ENCODE measurements at regions not wholly inside any gene's neighbourhood (a gene's known extent, or its start where the extent isn't known, plus 50 kb on each side); places are given as distances from the start of the nearest gene placed in this dataset.
"Not testable (repeated sequence)": the region's sequence is repeated elsewhere in the genome, so short reads cannot be mapped to it uniquely, and the experiment has no call there.

GRCh38 chr5:125222597-125223240, 476.3 kb upstream of the ZNF608 start:
- DNase-seq, result no peak

GRCh38 chr5:125225424-125225823, 479.0 kb upstream of the ZNF608 start:
- DNase-seq, result no peak

- DNase-seq, result no peak
Measured at GRCh38 chr5:125226825-125227224, 480.4 kb upstream of the ZNF608 start.

DNA sequence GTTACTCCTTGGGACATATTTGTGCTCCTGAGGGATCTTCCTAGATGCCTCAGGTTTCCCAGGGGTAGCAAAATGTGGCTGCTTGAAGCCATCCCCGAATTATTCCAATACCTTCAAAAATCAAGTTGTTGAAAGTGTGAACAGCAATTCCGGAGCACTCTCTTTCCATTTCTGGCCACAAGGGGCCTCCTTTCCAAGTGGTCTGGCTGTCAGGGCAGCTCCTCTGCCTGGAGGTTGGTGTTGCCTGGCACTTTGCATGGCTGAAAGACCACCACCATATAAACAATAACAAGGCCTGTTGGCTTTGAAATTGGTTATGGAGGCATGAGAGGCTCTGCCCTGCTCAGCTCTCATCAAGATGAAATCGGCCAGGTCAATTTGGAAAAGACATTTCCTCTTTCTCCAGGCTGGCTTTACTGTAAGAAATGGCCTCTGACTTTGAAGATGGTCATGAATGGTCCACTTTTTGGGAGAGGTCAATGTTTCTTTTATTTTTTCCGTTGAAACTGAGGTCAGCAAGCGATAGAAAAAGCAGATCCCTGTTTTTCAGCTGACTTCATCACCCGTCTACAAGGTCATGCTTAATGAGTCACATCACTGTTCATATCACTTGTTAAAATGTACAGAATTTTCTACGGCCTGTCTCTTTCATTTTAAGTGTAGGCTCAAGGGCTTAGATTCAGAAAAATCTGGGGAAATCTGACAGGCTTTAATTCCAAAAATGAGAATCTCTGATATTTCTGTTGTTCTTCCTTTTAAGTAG, 481.1 kb upstream of the ZNF608 start:
- DNase-seq, result no peak

- DNase-seq, result no peak
Measured at GRCh38 chr5:125228363-125229070, 482.1 kb upstream of the ZNF608 start.

DNA sequence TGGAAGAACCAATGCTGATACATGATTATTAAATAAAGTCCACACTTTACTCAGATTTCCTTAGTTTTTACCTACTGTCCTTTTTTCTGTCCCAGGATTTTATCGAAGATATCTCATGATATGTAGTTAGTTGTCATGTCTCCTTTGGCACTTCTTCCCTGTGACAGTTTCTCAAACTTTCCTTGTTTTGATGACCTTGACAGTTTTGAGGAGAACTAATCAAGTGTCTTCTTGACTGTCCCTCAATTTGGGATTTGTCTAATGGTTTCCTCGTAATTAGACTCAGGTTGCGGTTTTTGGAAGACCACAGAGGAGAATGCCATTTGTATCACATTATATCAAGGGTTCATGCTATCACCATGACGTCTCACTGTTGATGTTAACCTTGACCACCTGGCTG, 483.1 kb upstream of the ZNF608 start:
- no peak for DNase-seq

DNA sequence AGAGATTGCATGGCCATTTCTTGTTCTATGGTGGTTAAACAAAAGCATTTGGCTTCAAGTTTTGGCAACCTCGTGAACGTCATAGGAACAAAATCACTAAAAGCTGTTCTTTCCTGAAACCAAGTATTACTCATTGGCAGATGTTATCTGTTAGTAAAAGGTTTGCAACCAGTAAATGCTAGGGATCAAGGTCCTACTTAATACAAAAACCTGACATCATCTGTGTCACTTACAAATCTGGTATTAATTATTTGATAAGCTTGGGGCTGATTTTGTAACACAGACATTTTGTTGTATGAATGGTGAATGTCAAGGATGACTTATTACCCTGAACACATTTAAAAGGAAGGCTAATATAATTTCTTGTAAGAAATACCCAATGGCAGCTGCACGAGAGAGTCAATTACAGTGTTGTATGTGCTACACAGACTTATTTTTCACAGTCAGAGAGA, 486.4 kb upstream of the ZNF608 start:
- DNase-seq, result no peak

- DNase-seq, result no peak
Measured at GRCh38 chr5:125233944-125234343, 487.5 kb upstream of the ZNF608 start.

- no peak for DNase-seq
Measured at GRCh38 chr5:125236007-125236406, 489.6 kb upstream of the ZNF608 start.

DNA sequence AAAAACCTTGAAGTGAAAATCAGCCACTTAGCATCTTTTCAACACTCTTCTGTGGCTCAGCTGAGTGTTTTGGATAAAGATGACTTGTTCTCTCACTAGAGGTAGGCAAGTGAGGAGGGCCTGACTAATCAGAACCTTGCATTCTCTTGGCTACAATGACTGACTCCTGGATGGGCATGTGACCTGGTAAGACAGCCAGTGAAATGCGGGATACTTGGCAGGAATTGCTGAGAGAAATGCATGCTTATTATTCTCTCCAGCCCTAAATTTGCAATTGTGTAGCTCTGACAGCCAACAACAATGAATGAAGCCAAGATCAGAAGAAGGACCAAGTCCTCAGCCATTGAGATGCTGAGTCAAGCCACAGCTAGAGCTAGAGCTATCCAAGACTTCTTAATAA, 490.5 kb upstream of the ZNF608 start:
- no peak for DNase-seq

GRCh38 chr5:125244531-125244930, 498.1 kb upstream of the ZNF608 start:
- DNase-seq, result no peak

DNA sequence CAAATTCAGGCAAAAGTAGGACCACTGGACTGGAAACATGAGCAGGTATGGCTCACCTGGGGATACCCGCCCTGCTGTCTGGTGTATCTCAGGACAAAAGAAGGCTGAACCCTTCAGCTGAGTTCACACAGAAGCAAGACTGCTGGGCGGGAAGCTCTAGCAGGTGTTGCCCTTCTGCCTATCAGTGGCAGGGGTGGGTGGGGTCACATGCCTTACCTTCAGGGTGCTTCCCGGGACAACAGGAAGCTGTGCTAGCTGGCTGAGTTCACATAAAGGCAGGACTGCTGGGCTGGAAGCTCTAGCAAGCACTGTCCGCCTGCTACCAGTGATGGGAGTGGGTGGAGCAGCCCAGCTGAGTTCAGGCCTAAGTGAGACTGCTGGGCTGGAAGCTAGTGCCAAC, 498.8 kb upstream of the ZNF608 start:
- no peak for DNase-seq

DNA sequence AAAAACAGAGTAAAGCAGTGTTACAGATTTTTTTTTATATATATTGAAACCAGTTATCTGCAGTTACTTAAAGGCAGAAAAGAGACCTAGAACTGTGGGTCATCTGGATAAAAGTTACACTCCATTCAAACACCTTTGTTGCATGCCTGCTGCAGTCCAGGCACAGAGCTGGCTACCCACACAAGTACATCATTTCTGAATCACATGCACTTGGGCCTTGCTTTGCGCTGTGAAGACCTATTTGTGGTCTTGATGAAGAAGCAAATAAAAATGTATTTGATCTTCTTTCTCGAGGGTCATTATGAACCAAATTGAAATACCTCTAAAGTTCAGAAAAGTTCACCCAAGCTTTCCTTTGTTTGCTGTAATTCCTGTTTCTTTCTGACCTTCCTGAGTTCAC, 503.0 kb upstream of the ZNF608 start:
- no peak for DNase-seq

- DNase-seq, result no peak
Measured at GRCh38 chr5:125251703-125252102, 505.3 kb upstream of the ZNF608 start.

GRCh38 chr5:125253634-125254033, 507.2 kb upstream of the ZNF608 start:
- not testable (repeated sequence) for DNase-seq

- DNase-seq, result no peak
Measured at GRCh38 chr5:125254267-125254666, 507.8 kb upstream of the ZNF608 start.

DNA sequence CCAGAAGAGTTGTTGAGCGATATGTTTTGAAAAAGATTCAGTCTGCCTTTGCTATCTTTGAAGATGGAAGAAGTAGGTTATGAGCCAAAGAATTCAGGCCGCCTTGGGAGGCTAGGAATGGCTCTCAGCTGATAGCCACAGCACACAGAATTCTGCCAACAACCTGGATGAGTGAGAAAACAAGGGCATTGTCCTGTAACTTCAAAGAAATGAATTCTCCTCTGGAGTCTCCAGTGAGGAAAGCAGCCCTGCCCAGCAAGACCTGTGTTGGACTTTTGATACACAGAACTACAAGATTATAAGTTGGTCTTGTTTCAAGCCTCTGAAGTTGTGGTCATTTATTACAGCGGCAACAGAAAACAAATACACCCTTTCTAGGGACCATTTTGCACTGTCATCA, 509.9 kb upstream of the ZNF608 start:
- no peak for DNase-seq

DNA sequence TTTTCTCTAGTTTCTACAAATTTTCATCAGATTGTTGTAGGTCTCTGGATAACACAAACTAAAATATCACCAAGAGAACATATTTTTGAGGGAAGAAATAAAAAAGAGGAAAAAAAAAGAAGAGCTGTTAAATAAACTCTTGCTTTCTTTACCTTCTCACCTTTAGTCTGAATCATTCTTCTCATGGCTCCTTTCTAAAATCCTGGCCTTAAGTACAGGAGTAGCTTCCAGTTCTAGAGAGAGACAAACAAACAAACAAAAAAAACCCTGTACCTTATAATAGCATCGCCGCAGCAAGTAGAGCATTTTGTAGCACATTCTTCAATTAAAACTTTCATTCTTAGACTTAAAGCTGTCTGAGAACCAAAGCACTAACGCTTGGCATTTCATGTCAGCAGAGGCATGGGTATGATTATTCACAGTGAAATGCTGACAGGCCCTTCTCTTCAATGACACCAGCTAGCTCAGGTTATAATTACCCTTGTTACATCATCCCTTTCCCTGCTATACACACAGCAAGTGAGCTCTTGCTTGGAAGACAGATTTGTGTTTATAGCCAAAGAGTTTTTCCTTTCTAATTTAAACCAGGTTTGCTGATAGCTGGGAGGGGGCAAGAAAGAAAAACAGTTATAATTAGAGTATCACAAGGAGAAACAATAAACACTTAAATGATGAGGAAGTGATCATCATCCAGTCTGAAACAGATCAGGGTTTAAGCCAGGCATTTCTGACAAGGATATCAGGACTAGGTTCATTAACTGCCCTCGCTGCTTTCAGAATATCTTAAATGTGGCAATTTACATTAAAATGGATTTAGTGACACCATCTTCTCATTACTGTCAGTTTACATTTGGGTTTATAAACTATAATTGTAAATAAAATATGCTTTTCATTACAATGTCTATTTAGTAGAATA, 510.9 kb upstream of the ZNF608 start:
- no peak for DNase-seq

DNA sequence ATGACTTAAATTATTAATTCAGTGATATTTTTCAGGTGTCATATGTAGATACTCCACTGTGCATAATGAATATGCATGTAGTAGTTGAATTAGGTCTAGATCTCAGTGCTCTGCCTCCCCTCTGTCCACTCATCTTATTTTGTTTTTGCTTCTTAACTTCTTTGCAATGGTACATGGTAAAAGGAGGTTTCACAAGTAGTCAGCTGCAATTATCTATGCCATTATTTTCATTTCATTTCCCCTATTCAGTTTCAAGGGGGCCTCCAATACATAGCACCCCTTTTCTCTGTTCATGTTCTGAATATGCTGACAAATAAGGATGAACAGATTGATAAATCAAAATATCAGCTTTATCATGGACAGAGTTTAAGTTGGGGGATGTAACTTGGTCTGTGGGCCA, 511.6 kb upstream of the ZNF608 start:
- no peak for DNase-seq

DNA sequence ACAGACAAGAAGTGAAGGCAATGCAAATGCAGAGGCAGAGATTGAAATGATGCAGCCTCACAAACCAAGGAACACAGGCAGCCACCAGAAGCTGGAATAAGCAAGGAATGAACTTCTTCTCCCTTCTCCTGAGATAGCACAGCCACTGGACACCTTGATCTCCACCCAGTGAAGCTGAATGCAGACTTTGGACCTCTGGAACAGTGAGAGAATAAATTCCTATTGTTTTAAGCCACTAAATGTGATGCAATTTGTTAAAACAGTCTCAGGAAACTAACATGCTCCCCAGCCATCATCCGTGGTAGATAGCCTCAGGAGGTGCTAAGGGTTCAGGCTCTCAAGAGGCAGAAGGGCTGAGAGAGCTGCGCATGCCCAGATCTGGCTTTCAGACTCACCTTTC, 512.2 kb upstream of the ZNF608 start:
- no peak for DNase-seq

DNA sequence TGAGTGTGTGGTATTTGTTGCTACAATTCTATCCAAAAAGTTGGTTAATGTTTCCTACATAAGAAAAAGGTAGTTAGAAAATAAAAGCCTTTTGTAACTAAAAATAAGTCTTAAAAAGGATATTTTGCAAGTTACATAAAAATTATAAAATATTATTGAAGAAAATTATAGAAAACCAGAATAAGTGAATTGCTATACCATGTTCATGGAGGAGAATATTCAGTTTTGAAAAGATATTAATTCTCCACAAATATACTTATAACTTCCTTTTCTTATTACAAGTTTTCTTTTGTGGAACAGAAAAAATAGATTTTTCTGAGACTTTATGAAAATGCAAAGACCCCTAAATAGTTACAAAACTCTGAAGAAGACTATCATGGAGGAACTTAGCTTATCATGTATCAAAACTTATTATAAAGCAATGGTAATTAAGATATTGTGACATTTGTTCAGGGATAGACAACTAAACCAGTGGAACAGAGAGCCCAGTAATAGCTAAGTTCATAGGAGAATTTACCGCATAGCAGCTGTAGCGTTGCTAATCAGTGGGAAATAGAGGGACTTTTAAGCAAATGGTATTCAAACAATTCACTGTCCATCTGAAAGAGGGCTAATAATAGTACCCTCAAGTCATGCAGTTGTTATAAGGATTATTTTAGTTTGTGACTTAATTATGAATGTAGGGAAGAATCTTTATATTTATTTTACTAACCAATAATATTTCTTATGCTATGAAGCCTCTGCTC, 515.2 kb upstream of the ZNF608 start:
- no peak for DNase-seq

DNA sequence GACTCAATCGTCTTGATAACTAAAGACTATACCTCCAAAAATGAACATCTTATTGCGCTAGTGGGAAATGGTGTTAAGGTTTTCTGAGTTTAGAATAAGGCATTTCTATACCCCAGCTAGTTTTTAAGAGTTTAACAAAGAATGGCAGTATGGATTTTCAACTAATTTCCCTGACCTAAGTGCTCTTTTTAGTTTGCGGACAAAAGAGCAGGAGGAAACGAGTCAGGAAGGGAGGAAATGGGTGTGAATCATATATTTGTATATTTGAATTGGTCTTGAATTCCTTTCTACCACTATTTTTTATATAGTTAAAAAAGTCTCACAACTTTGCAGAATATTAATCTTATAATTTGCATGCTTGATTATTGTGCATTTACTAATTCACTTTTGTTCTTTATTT, 516.3 kb upstream of the ZNF608 start:
- no peak for DNase-seq

Data from SW 1271 (cell line).